ENCODE measurements at regions not wholly inside any gene's neighbourhood (a gene's known extent, or its start where the extent isn't known, plus 50 kb on each side); places are given as distances from the start of the nearest gene placed in this dataset.

DNA sequence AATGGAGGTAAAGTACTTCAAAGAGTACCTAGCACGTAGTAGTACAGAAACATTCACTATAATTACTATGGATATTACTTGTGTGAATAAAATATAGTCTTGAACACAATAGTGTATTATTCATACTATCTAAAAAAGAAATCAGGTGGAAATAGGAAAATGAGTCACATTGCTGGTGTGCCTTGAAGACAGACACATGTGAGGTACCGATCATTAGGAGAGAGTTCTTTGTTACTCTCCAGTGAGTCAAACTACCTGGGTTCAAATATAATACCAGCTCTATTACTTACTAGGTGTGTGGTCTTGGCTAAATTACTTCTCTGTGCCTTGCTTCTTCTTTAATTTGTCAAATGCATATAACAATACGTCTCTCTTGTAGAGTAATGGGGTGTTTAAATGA is 50.8 kb upstream of the BEND6 start:
- Mint-ChIP-seq H3K27me3 (ENCODE audit: insufficient read depth, unreplicated experiment) (no peaks in the 10 kb centered on the region), H3K4me1 (ENCODE audit: insufficient read depth, unreplicated experiment) (peaks cover 16% of the 10 kb centered on the region), H3K4me3 (ENCODE audit: unreplicated experiment) (no peak overlapping the region), H3K36me3 (ENCODE audit: insufficient read depth, unreplicated experiment) (no peaks in the 10 kb centered on the region), H3K9me3 (ENCODE audit: unreplicated experiment) (no peaks in the 10 kb centered on the region), H3K27ac (ENCODE audit: low read depth, unreplicated experiment) (no peak overlapping the region)
- DNase-seq (ENCODE audit: unreplicated experiment) = no peak
- ChIA-PET CTCF (interaction anchor here (0.6 to 7.5 kb wide), 54 partner anchors 8 to 426 kb away, joined by 3 to 154 read pairs (median 5); partner anchors contain the start of genes BEND6, KIAA1586, PRIM2 and RAB23), POLR2A (interaction anchor here (0.7 to 2.0 kb wide), 9 partner anchors 13 to 417 kb away, joined by 3 to 16 read pairs (median 4); partner anchors contain the start of genes BEND6 and PRIM2)
- BruUV-seq (replicated peaks) = no TSS peak
- intact Hi-C loops (cut with micrococcal nuclease) = loop anchor here (1.0 to 10.0 kb wide), 5 partner anchors 51 to 412 kb away; partner anchors contain the start of genes BAG2 and BEND6
- TF ChIP-seq, protein P1, sequence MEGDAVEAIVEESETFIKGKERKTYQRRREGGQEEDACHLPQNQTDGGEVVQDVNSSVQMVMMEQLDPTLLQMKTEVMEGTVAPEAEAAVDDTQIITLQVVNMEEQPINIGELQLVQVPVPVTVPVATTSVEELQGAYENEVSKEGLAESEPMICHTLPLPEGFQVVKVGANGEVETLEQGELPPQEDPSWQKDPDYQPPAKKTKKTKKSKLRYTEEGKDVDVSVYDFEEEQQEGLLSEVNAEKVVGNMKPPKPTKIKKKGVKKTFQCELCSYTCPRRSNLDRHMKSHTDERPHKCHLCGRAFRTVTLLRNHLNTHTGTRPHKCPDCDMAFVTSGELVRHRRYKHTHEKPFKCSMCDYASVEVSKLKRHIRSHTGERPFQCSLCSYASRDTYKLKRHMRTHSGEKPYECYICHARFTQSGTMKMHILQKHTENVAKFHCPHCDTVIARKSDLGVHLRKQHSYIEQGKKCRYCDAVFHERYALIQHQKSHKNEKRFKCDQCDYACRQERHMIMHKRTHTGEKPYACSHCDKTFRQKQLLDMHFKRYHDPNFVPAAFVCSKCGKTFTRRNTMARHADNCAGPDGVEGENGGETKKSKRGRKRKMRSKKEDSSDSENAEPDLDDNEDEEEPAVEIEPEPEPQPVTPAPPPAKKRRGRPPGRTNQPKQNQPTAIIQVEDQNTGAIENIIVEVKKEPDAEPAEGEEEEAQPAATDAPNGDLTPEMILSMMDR (IDR thresholded peaks at IDR 0.05; ENCODE audit: unreplicated experiment) = no peak

DNA sequence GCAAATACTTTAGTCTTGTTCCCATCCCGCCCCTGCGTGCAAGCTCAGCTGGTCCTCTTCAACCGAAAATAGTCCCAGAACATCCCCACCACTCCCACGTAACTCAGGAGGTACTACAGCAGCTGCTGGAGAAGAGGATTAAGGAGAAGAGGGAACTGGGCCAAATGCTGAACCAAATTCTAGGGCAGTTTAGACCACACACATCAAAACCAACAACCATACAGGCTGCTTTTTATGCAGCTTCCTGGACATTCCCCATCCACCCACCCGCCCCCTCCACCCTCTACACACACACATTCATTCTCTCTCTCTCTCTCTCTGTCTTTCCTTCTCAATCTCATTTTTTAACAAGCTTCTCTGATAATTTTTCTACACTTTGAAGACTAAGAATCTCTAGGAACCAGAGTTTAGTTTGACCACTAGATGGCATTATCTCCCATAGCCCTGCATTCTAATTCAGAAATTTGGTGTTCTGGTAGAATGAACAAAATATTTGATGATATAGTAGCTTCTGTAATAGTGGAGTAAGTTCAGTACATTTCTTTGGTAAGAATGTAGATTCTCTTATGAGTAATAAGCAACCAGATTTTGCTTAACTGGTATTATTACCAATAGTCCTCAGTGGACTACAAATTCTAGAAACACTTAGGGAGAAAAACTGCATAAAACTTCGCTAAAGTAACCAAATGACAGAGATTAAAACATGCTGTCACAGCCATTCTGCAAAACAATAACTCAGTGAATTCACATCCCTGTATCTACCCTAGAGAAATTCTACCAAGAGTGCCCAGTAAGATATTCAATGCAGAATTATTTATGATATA is 52.1 kb upstream of the BEND6 start:
- no TSS peak for BruUV-seq (replicated peaks)
- Mint-ChIP-seq H3K27ac (ENCODE audit: low read depth, unreplicated experiment) (no peak overlapping the region), H3K4me1 (ENCODE audit: insufficient read depth, unreplicated experiment) (peaks cover 16% of the 10 kb centered on the region), H3K4me3 (ENCODE audit: unreplicated experiment) (no peak overlapping the region), H3K27me3 (ENCODE audit: insufficient read depth, unreplicated experiment) (no peaks in the 10 kb centered on the region), H3K9me3 (ENCODE audit: unreplicated experiment) (no peaks in the 10 kb centered on the region), H3K36me3 (ENCODE audit: insufficient read depth, unreplicated experiment) (no peaks in the 10 kb centered on the region)
- TF ChIP-seq, protein P1 (IDR thresholded peaks at IDR 0.05; ENCODE audit: unreplicated experiment) = peak; percentile 58
- peak; percentile 46 for DNase-seq (ENCODE audit: unreplicated experiment)
- CTCF ChIA-PET = interaction anchor here (0.6 to 7.5 kb wide), 62 partner anchors 9 to 440 kb away, joined by 3 to 154 read pairs (median 4); partner anchors contain the start of genes BEND6 and PRIM2
- POLR2A ChIA-PET = interaction anchor here (0.8 to 1.2 kb wide), 6 partner anchors 26 to 414 kb away, joined by 3 to 5 read pairs (median 4); partner anchors contain the start of genes BEND6, KIAA1586 and PRIM2
- intact Hi-C loops (cut with micrococcal nuclease) = loop anchor here (5.0 to 10.0 kb wide), 2 partner anchors 196 to 272 kb away; partner anchors contain the start of gene BAG2

DNA sequence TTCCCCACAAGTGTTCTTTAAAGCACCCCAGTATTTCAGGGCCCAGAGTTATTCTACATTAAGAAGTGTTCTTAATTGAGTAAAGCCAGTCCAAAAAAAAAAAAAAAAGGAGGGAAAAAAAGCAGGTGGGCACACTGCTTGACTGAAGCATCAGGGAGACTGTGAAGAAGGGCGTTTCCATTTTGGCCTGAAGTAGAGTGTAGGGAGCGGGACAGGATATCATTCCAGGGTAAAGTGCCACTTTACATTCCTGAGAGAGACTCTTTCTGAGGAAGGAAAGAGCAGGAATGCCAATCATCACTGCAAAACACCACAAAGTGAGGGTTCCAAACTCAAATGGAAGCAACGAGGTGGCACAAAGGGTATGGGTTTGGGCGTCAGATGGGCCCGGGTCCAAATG is 54.1 kb upstream of the BEND6 start:
- Mint-ChIP-seq H3K27me3 (ENCODE audit: insufficient read depth, unreplicated experiment) (no peaks in the 10 kb centered on the region), H3K9me3 (ENCODE audit: unreplicated experiment) (peaks cover 5% of the 10 kb centered on the region), H3K27ac (ENCODE audit: low read depth, unreplicated experiment) (no peak overlapping the region), H3K4me3 (ENCODE audit: unreplicated experiment) (no peak overlapping the region), H3K4me1 (ENCODE audit: insufficient read depth, unreplicated experiment) (peaks cover 11% of the 10 kb centered on the region), H3K36me3 (ENCODE audit: insufficient read depth, unreplicated experiment) (no peaks in the 10 kb centered on the region)
- POLR2A ChIA-PET = no interaction called here
- CTCF ChIA-PET = interaction anchor here (0.6 to 7.5 kb wide), 11 partner anchors 9 to 542 kb away, joined by 3 to 154 read pairs (median 41); partner anchors contain the start of genes BEND6 and PRIM2
- no peak for DNase-seq (ENCODE audit: unreplicated experiment)
- no TSS peak for BruUV-seq (replicated peaks)
- TF ChIP-seq, protein P1 (IDR thresholded peaks at IDR 0.05; ENCODE audit: unreplicated experiment) = no peak
- intact Hi-C loops (cut with micrococcal nuclease) = loop anchor here (5.0 to 10.0 kb wide), 2 partner anchors 193 to 274 kb away; partner anchors contain the start of gene BAG2

DNA sequence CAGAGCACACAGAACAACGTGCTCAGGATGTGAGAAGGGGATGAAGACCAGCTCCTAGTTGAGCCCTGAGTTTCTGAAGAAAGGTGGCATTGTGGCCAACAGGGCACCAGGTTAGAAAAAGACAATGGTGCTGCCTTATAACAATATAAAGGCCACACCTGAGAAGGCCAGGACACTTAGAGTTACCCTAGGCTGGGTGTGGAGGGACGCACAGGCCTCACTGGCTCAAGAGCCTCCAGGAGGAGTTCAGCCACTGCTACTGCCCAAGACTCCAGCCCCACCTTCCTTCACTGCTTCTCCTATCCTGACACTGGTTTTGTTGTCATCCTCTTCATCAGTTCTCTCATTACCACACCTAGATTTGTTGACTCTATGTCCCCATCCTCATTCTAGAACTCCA is 55.2 kb upstream of the BEND6 start:
- CTCF ChIA-PET = interaction anchor here (0.5 to 5.8 kb wide), 4 partner anchors 13 to 378 kb away, joined by 4 to 112 read pairs (median 22); no protein-coding TSS in a partner anchor
- no TSS peak for BruUV-seq (replicated peaks)
- POLR2A ChIA-PET = interaction anchor here (0.6 to 0.7 kb wide), 2 partner anchors 120 to 163 kb away, joined by 3 to 4 read pairs; no protein-coding TSS in a partner anchor
- H3K27me3 Mint-ChIP-seq (ENCODE audit: insufficient read depth, unreplicated experiment) = no peaks in the 10 kb centered on the region
- no peak for DNase-seq (ENCODE audit: unreplicated experiment)
- peaks cover 5% of the 10 kb centered on the region for H3K9me3 Mint-ChIP-seq (ENCODE audit: unreplicated experiment)
- intact Hi-C loops (cut with micrococcal nuclease) = loop anchor here (5.0 to 10.0 kb wide), 2 partner anchors 192 to 275 kb away; partner anchors contain the start of gene BAG2
- TF ChIP-seq, protein P1 (IDR thresholded peaks at IDR 0.05; ENCODE audit: unreplicated experiment) = no peak
- H3K36me3 Mint-ChIP-seq (ENCODE audit: insufficient read depth, unreplicated experiment) = no peaks in the 10 kb centered on the region
- peaks cover 11% of the 10 kb centered on the region for H3K4me1 Mint-ChIP-seq (ENCODE audit: insufficient read depth, unreplicated experiment)
- no peak overlapping the region for H3K27ac Mint-ChIP-seq (ENCODE audit: low read depth, unreplicated experiment)
- H3K4me3 Mint-ChIP-seq (ENCODE audit: unreplicated experiment) = no peak overlapping the region

Measured in MCF 10A (cell line).